ENCODE measurements at regions not wholly inside any gene's neighbourhood (a gene's known extent, or its start where the extent isn't known, plus 50 kb on each side); places are given as distances from the start of the nearest gene placed in this dataset.

- TF ChIP-seq, protein P1, sequence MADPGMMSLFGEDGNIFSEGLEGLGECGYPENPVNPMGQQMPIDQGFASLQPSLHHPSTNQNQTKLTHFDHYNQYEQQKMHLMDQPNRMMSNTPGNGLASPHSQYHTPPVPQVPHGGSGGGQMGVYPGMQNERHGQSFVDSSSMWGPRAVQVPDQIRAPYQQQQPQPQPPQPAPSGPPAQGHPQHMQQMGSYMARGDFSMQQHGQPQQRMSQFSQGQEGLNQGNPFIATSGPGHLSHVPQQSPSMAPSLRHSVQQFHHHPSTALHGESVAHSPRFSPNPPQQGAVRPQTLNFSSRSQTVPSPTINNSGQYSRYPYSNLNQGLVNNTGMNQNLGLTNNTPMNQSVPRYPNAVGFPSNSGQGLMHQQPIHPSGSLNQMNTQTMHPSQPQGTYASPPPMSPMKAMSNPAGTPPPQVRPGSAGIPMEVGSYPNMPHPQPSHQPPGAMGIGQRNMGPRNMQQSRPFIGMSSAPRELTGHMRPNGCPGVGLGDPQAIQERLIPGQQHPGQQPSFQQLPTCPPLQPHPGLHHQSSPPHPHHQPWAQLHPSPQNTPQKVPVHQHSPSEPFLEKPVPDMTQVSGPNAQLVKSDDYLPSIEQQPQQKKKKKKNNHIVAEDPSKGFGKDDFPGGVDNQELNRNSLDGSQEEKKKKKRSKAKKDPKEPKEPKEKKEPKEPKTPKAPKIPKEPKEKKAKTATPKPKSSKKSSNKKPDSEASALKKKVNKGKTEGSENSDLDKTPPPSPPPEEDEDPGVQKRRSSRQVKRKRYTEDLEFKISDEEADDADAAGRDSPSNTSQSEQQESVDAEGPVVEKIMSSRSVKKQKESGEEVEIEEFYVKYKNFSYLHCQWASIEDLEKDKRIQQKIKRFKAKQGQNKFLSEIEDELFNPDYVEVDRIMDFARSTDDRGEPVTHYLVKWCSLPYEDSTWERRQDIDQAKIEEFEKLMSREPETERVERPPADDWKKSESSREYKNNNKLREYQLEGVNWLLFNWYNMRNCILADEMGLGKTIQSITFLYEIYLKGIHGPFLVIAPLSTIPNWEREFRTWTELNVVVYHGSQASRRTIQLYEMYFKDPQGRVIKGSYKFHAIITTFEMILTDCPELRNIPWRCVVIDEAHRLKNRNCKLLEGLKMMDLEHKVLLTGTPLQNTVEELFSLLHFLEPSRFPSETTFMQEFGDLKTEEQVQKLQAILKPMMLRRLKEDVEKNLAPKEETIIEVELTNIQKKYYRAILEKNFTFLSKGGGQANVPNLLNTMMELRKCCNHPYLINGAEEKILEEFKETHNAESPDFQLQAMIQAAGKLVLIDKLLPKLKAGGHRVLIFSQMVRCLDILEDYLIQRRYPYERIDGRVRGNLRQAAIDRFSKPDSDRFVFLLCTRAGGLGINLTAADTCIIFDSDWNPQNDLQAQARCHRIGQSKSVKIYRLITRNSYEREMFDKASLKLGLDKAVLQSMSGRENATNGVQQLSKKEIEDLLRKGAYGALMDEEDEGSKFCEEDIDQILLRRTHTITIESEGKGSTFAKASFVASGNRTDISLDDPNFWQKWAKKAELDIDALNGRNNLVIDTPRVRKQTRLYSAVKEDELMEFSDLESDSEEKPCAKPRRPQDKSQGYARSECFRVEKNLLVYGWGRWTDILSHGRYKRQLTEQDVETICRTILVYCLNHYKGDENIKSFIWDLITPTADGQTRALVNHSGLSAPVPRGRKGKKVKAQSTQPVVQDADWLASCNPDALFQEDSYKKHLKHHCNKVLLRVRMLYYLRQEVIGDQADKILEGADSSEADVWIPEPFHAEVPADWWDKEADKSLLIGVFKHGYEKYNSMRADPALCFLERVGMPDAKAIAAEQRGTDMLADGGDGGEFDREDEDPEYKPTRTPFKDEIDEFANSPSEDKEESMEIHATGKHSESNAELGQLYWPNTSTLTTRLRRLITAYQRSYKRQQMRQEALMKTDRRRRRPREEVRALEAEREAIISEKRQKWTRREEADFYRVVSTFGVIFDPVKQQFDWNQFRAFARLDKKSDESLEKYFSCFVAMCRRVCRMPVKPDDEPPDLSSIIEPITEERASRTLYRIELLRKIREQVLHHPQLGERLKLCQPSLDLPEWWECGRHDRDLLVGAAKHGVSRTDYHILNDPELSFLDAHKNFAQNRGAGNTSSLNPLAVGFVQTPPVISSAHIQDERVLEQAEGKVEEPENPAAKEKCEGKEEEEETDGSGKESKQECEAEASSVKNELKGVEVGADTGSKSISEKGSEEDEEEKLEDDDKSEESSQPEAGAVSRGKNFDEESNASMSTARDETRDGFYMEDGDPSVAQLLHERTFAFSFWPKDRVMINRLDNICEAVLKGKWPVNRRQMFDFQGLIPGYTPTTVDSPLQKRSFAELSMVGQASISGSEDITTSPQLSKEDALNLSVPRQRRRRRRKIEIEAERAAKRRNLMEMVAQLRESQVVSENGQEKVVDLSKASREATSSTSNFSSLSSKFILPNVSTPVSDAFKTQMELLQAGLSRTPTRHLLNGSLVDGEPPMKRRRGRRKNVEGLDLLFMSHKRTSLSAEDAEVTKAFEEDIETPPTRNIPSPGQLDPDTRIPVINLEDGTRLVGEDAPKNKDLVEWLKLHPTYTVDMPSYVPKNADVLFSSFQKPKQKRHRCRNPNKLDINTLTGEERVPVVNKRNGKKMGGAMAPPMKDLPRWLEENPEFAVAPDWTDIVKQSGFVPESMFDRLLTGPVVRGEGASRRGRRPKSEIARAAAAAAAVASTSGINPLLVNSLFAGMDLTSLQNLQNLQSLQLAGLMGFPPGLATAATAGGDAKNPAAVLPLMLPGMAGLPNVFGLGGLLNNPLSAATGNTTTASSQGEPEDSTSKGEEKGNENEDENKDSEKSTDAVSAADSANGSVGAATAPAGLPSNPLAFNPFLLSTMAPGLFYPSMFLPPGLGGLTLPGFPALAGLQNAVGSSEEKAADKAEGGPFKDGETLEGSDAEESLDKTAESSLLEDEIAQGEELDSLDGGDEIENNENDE (IDR thresholded peaks at IDR 0.05; ENCODE audit: insufficient replicate concordance, low read length) = no peak
- TF ChIP-seq POU5F1 (IDR thresholded peaks at IDR 0.05; ENCODE audit: low read depth, low read length) (no peak), RNF2 (IDR thresholded peaks at IDR 0.05; ENCODE audit: borderline replicate concordance, low read depth, low read length, missing control alignments, poor library complexity, severe bottlenecking) (no peak), POLR2A (IDR thresholded peaks at IDR 0.05; ENCODE audit: control extremely low read depth in 1 of 2, low read depth in 2 of 2, low read length in 2 of 2) (no peak), MAFK (IDR thresholded peaks at IDR 0.05; ENCODE audit: low read depth, low read length) (no peak), EZH2 (IDR thresholded peaks at IDR 0.05; ENCODE audit: low read depth, low read length, severe bottlenecking) (no peak), NANOG (IDR thresholded peaks at IDR 0.05; ENCODE audit: insufficient read depth, low read depth, low read length, poor library complexity, severe bottlenecking) (no peak), JUN (IDR thresholded peaks at IDR 0.05; ENCODE audit: low read depth, low read length) (no peak), RFX5 (IDR thresholded peaks at IDR 0.05; ENCODE audit: borderline replicate concordance, low read depth, low read length) (no peak), PHF8 (conservative IDR thresholded peaks at IDR 0.05; ENCODE audit: low read depth, low read length) (no peak), MAX (IDR thresholded peaks at IDR 0.05) (no peak), RXRA (IDR thresholded peaks at IDR 0.05; ENCODE audit: insufficient read depth, low read depth, low read length) (no peak)
Observed at GRCh38 chr3:94362393-94362792, 299.5 kb downstream of the NSUN3 start (continued).

Data from H1 (cell line).